HPDE6-E6E7 (cell line): ENCODE measurements at regions not wholly inside any gene's neighbourhood (a gene's known extent, or its start where the extent isn't known, plus 50 kb on each side); places are given as distances from the start of the nearest gene placed in this dataset.
A peak's percentile ranks its signal among the peaks of the same experiment; 100 is the strongest.
"Not testable (repeated sequence)": the region's sequence is repeated elsewhere in the genome, so short reads cannot be mapped to it uniquely, and the experiment has no call there.

Experiments
- DNase-seq: peaks from one replicate; pipeline ENCODE4 v3.0.0; 2011; ENCODE audit warnings: missing footprints; ENCODE audit errors: extremely low spot score

GRCh38 chrX:65451663-65452062 is 82.9 kb downstream of the LAS1L start:
- DNase-seq, result peak; percentile 2

GRCh38 chrX:65420154-65420553 is 114.4 kb downstream of the LAS1L start:
- no peak for DNase-seq

- not testable (repeated sequence) for DNase-seq
Measured at GRCh38 chrX:65407662-65408061, 126.9 kb downstream of the LAS1L start.

GRCh38 chrX:65407157-65407626 is 127.4 kb downstream of the LAS1L start:
- DNase-seq, result no peak

- no peak for DNase-seq
Measured at GRCh38 chrX:65406532-65406931, 128.1 kb downstream of the LAS1L start.

- DNase-seq, result no peak
Measured at GRCh38 chrX:65392284-65392683, 142.3 kb downstream of the LAS1L start.

GRCh38 chrX:65389120-65389519 is 145.5 kb downstream of the LAS1L start:
- not testable (repeated sequence) for DNase-seq
